Lung (tissue), 11 donors: ENCODE measurements at regions not wholly inside any gene's neighbourhood (a gene's known extent, or its start where the extent isn't known, plus 50 kb on each side); places are given as distances from the start of the nearest gene placed in this dataset.

ENCODE experiments used
- ATAC-seq: fragments of 200-7000 bp; cut with Tn5 transposase; one replicate; pipeline ENCODE4 v1.9.1; 2020; ENCODE audit warnings: moderate number of reproducible peaks; ENCODE audit not compliant: insufficient read depth, low FRiP score
- DNase-seq, 3 donors: peaks; one replicate each; pipeline ENCODE4 v3.0.0-alpha.2; 2013 to 2017
- H3K27ac ChIP-seq, 2 donors: one replicate each; pipeline ENCODE4 v1.5.1; 2013; ENCODE audit warnings: mild to moderate bottlenecking in 2 of 2, moderate library complexity in 2 of 2, control low read depth in 1 of 2, inconsistent platforms in 1 of 2, low read depth in 1 of 2, low read length in 1 of 2
- H3K27me3 ChIP-seq, 3 donors: one replicate each; pipeline ENCODE4 v1.5.1; 2013; ENCODE audit warnings: low read length in 2 of 3; ENCODE audit not compliant: control insufficient read depth in 3 of 3, insufficient read depth in 3 of 3
- H3K36me3 ChIP-seq, 4 donors: one replicate each; pipeline ENCODE4 v1.5.1; 2013; ENCODE audit warnings: low read length in 4 of 4, mild to moderate bottlenecking in 1 of 4, moderate library complexity in 1 of 4; ENCODE audit not compliant: control insufficient read depth in 4 of 4, insufficient read depth in 4 of 4
- H3K4me1 ChIP-seq, 5 donors: one replicate each; pipeline ENCODE4 v1.5.1; 2013; ENCODE audit warnings: low read length in 5 of 5, mild to moderate bottlenecking in 2 of 5, moderate library complexity in 1 of 5; ENCODE audit not compliant: control insufficient read depth in 5 of 5, insufficient read depth in 5 of 5
- H3K4me3 ChIP-seq: one replicate; pipeline ENCODE4 v1.5.1; 2013; ENCODE audit warnings: mild to moderate bottlenecking, control low read depth, moderate library complexity
- H3K9ac ChIP-seq, 2 donors: one replicate each; pipeline ENCODE4 v1.5.1; 2013; ENCODE audit warnings: low read length in 2 of 2, control low read depth in 1 of 2; ENCODE audit not compliant: insufficient read depth in 1 of 2
- H3K9me3 ChIP-seq, 4 donors: one replicate each; pipeline ENCODE4 v1.5.1; 2013; ENCODE audit warnings: low read length in 3 of 4, mild to moderate bottlenecking in 1 of 4, moderate library complexity in 1 of 4; ENCODE audit not compliant: control insufficient read depth in 4 of 4, insufficient read depth in 3 of 4
- WGBS, 2 donors: extraction: QIAGEN DNeasy Blood & Tissue Kit; methylation state at CpG; one replicate each; pipeline ENCODE4 v1.1.7; 2013; 5-methylcytosine and 5-hydroxymethylcytosine counted together
- TF ChIP-seq, protein P1 (sequence below): IDR thresholded peaks from 2 replicates; pipeline ENCODE4 v1.5.1; 2012; ENCODE audit warnings: mild to moderate bottlenecking; ENCODE audit errors: control extremely low read depth, extremely low read depth
- donor health status: control.
- donor health status: control.
- donor health status: Bipolar disorder and iron deficiency.
- donor health status: healthy.
- donor health status: DM: yes; HTN: yes; CAD: no.

DNA sequence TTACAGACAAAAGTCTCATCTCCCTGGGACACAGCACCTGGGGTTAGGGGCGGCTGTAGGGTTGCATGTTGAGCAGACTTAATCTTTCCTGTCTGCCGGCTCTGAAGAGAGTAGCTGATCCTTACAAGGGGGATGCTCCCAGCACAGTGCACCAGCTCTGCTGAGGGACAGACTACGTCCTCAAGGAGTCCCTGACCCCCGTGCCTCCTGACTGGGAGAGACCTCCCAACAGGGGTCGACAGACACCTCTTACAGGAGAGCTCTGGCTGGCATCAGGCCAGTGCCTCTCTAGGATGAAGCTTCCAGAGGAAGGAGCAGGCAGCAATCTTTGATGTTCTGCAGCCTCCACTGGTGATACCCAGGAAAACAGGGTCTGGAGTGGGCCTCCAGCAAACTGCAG, 506.0 kb upstream of the FMR1 start:
- ATAC-seq (no peak), DNase-seq (no peak)
- Histone ChIP-seq H3K36me3 (no peaks in the 10 kb centered on the region), H3K4me1 (no peaks in the 10 kb centered on the region), H3K9ac (no peak overlapping the region), H3K4me3 (no peak overlapping the region), H3K27me3 (no peaks in the 10 kb centered on the region), H3K27ac (no peak overlapping the region), H3K9me3 (peaks cover 0 to 3% (median 0%) of the 10 kb centered on the region in 4 donors)
- 62 to 87% methylated on average over 5 of the region's 5 CpGs for WGBS, 2 donors
- TF ChIP-seq, protein P1, sequence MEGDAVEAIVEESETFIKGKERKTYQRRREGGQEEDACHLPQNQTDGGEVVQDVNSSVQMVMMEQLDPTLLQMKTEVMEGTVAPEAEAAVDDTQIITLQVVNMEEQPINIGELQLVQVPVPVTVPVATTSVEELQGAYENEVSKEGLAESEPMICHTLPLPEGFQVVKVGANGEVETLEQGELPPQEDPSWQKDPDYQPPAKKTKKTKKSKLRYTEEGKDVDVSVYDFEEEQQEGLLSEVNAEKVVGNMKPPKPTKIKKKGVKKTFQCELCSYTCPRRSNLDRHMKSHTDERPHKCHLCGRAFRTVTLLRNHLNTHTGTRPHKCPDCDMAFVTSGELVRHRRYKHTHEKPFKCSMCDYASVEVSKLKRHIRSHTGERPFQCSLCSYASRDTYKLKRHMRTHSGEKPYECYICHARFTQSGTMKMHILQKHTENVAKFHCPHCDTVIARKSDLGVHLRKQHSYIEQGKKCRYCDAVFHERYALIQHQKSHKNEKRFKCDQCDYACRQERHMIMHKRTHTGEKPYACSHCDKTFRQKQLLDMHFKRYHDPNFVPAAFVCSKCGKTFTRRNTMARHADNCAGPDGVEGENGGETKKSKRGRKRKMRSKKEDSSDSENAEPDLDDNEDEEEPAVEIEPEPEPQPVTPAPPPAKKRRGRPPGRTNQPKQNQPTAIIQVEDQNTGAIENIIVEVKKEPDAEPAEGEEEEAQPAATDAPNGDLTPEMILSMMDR: no peak

DNA sequence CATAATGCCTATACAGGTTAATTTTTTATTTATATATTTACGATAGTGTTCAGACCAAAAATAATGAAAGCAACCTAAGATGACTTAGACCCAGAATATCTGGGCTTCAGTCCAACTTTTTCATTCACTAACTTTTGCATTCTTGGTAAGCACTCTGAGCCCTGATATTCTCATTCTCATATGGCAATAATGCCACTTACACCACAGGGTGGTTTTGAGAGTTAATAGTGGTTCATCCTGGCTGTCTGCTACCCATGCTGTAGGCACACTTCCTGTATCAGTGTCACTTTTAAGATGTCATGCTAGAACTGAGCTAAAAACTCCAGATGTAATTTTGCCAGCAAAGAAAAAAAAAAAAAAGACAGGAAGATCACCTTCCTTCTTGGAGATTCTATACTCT, 508.7 kb upstream of the FMR1 start:
- no peak for ATAC-seq

DNA sequence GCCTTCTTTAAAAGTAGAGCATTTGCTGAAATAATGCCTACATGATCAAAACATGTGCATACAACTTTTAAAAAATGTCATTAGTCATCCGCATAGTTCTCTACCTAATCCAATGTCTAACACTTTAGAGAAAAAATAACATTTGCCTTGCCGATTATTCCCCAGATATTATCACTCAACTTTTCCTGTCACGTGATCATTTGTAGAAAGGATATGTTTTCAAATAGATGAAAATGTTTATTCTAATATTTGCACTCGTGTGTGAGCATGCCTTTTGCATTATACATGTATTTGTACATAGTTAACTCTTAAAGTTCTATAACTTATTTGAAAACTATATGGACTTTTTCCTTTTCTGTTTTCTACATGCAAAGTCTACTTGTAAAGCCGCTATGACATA, 533.0 kb upstream of the FMR1 start:
- TF ChIP-seq, protein P1: no peak
- no peak overlapping the region for H3K27ac ChIP-seq
- no peak for ATAC-seq
- H3K4me3 ChIP-seq: no peak overlapping the region
- DNase-seq: no peak
- no peaks in the 10 kb centered on the region for H3K27me3 ChIP-seq
- peaks cover 0 to 4% (median 0%) of the 10 kb centered on the region in 4 donors for H3K9me3 ChIP-seq
- WGBS, 2 donors: 54 to 61% methylated on average over 5 of the region's 5 CpGs
- no peaks in the 10 kb centered on the region for H3K36me3 ChIP-seq
- H3K4me1 ChIP-seq: no peaks in the 10 kb centered on the region
- H3K9ac ChIP-seq: no peak overlapping the region

More for the DNA sequence above, 508.7 kb upstream of the FMR1 start:
- H3K4me3 ChIP-seq: no peak overlapping the region
- DNase-seq: no peak
- no peak overlapping the region for H3K27ac ChIP-seq
- 89 to 100% methylated on average over 1 of the region's 1 CpG for WGBS, 2 donors
- no peaks in the 10 kb centered on the region for H3K27me3 ChIP-seq
- H3K9ac ChIP-seq: no peak overlapping the region
- no peaks in the 10 kb centered on the region for H3K4me1 ChIP-seq
- H3K36me3 ChIP-seq: no peaks in the 10 kb centered on the region
- TF ChIP-seq, protein P1: no peak
- H3K9me3 ChIP-seq: peaks cover 0 to 3% (median 0%) of the 10 kb centered on the region in 4 donors

DNA sequence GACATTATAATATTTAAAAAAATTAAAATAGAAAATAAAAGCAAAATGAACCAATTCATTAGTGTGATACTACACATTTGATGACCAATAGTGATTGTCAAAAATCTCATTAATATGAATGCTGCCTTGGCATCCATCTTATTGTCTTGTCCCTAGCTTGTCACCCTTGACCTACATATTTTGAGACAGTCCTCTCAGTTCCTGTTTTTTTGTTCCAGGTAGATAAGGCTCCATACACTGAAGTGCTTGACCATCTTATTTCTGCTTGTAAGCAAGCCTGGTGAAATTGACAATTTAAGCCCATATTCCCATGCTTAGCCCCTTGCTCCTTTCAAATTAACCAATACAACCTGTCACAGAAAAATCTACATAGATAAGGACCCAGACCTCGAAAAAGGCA, 534.0 kb upstream of the FMR1 start:
- no peaks in the 10 kb centered on the region for H3K27me3 ChIP-seq
- TF ChIP-seq, protein P1: no peak
- no peak for ATAC-seq
- 31% methylated on average over 1 of the region's 1 CpG for WGBS, 2 donors
- no peak overlapping the region for H3K4me3 ChIP-seq
- no peaks in the 10 kb centered on the region for H3K36me3 ChIP-seq
- no peak overlapping the region for H3K27ac ChIP-seq
- H3K4me1 ChIP-seq: no peaks in the 10 kb centered on the region
- peaks cover 0 to 4% (median 0%) of the 10 kb centered on the region in 4 donors for H3K9me3 ChIP-seq
- no peak overlapping the region for H3K9ac ChIP-seq
- no peak for DNase-seq
